ENCODE measurements at regions not wholly inside any gene's neighbourhood (a gene's known extent, or its start where the extent isn't known, plus 50 kb on each side); places are given as distances from the start of the nearest gene placed in this dataset.

DNA sequence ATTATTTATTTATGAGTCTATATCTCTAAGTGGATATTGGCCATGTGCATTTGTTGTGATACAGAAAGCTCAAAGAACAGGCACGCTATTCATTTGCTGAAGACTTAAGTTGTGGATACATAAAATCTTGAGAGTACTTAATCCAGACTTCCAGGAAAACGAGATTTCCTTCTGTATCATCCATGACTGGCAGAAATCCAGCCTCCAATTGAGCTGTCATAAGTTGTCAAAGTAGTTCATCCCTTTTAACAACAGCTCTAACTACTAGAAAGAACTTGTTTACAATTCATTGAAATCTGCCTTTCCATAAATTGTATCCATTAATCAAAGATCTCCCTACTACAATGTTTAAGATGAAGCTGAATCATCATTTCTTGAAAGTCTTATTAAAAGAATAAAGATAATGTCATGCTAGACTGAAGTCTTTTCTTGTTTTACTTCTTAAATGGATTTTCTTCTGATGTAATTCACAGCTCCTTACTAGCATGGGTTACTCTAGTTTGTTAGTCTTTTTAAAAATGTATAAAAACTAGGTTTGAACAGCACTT, 447.3 kb upstream of the CITED2 start:
- Histone ChIP-seq H3K4me1 (ENCODE audit: insufficient read depth, insufficient read length) (no peaks in the 10 kb centered on the region), H3K9ac (ENCODE audit: insufficient read length, low read depth) (no peak overlapping the region), H3K4me3 (ENCODE audit: insufficient read length, low read depth) (no peak overlapping the region), H3K27me3 (ENCODE audit: insufficient read depth, insufficient read length) (no peaks in the 10 kb centered on the region), H3K36me3 (ENCODE audit: insufficient read depth, insufficient read length, low read length) (no peaks in the 10 kb centered on the region), H3K9me3 (ENCODE audit: insufficient read depth, low read length) (no peaks in the 10 kb centered on the region)
- no peak for DNase-seq (ENCODE audit: low read depth, low spot score)
- no peak for TF ChIP-seq YY1 (IDR thresholded peaks at IDR 0.05; ENCODE audit: insufficient read depth, insufficient read length)
- no peak for TF ChIP-seq SUZ12 (IDR thresholded peaks at IDR 0.05; ENCODE audit: extremely low read depth, insufficient read depth, insufficient read length)
- TF ChIP-seq ZNF274 (IDR thresholded peaks at IDR 0.05; ENCODE audit: low read depth, low read length), result no peak

DNA sequence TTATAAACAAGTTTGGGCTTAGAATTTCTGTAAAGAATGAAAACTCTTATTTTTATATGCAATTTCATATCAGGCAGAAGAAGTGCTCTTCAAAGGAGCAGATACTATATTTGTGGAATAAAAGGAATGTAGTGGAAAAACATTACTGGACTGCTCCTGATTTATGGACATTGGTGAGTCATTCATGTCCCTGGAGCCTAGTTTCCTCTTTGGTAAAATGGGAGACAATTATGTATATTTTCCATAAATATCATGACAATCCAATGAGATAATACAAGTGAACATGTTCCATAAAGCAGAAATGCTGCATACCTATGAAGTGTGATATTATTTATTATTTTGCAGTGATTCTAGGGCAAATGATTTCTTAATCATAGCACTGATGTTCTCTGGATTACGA, 445.8 kb upstream of the CITED2 start:
- H3K27me3 ChIP-seq (ENCODE audit: insufficient read depth, insufficient read length), result no peaks in the 10 kb centered on the region
- H3K36me3 ChIP-seq (ENCODE audit: insufficient read depth, insufficient read length, low read length), result no peaks in the 10 kb centered on the region
- no peak overlapping the region for H3K4me3 ChIP-seq (ENCODE audit: insufficient read length, low read depth)
- H3K9me3 ChIP-seq (ENCODE audit: insufficient read depth, low read length), result no peaks in the 10 kb centered on the region
- DNase-seq (ENCODE audit: low read depth, low spot score), result no peak
- TF ChIP-seq SUZ12 (IDR thresholded peaks at IDR 0.05; ENCODE audit: extremely low read depth, insufficient read depth, insufficient read length) (no peak), ZNF274 (IDR thresholded peaks at IDR 0.05; ENCODE audit: low read depth, low read length) (no peak), YY1 (IDR thresholded peaks at IDR 0.05; ENCODE audit: insufficient read depth, insufficient read length) (no peak)
- no peaks in the 10 kb centered on the region for H3K4me1 ChIP-seq (ENCODE audit: insufficient read depth, insufficient read length)
- no peak overlapping the region for H3K9ac ChIP-seq (ENCODE audit: insufficient read length, low read depth)

DNA sequence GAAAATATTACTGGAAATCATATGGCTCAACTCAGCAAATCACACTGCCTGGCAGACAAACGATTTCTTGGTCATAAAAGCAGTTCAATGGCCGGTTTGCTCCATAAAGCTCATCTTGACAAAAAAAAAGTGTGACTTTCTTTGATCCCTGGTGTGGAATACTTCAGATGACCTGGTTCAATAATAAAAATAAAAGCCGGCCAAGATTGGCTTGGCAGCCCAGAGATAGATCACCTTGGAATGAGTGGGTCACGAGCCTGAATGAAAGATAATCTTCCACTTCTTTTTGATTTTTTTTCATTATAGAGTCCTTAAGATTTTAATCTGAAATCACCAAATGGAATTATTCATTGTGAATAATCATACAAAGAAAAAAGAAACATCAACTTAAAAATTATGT, 445.3 kb upstream of the CITED2 start:
- Histone ChIP-seq H3K27me3 (ENCODE audit: insufficient read depth, insufficient read length) (no peaks in the 10 kb centered on the region), H3K36me3 (ENCODE audit: insufficient read depth, insufficient read length, low read length) (no peaks in the 10 kb centered on the region), H3K4me3 (ENCODE audit: insufficient read length, low read depth) (no peak overlapping the region), H3K9me3 (ENCODE audit: insufficient read depth, low read length) (no peaks in the 10 kb centered on the region), H3K9ac (ENCODE audit: insufficient read length, low read depth) (no peak overlapping the region), H3K4me1 (ENCODE audit: insufficient read depth, insufficient read length) (no peaks in the 10 kb centered on the region)
- TF ChIP-seq ZNF274 (IDR thresholded peaks at IDR 0.05; ENCODE audit: low read depth, low read length) (no peak), YY1 (IDR thresholded peaks at IDR 0.05; ENCODE audit: insufficient read depth, insufficient read length) (no peak), SUZ12 (IDR thresholded peaks at IDR 0.05; ENCODE audit: extremely low read depth, insufficient read depth, insufficient read length) (no peak)
- DNase-seq (ENCODE audit: low read depth, low spot score), result no peak

DNA sequence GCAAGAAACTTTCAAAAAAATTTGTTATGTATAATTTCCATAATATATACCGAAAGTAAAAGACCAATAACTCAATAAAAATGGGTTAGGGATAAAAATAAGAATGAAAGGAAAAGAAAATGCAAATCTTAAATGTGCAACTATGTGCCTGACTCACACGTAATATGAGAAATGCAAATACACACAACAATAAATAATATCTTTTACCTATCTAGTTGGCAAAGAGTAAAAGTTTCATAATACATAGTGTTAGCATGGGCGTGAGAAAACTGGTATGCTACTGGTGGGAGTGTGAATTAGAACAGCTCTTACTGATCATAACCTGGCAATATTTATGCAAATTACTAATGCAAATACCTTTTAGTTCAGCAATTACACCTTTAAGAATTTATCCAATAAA, 438.5 kb upstream of the CITED2 start:
- Histone ChIP-seq H3K4me1 (ENCODE audit: insufficient read depth, insufficient read length) (no peaks in the 10 kb centered on the region), H3K36me3 (ENCODE audit: insufficient read depth, insufficient read length, low read length) (no peaks in the 10 kb centered on the region), H3K4me3 (ENCODE audit: insufficient read length, low read depth) (no peak overlapping the region), H3K27me3 (ENCODE audit: insufficient read depth, insufficient read length) (no peaks in the 10 kb centered on the region), H3K9me3 (ENCODE audit: insufficient read depth, low read length) (no peaks in the 10 kb centered on the region), H3K9ac (ENCODE audit: insufficient read length, low read depth) (no peak overlapping the region)
- no peak for DNase-seq (ENCODE audit: low read depth, low spot score)
- TF ChIP-seq SUZ12 (IDR thresholded peaks at IDR 0.05; ENCODE audit: extremely low read depth, insufficient read depth, insufficient read length) (no peak), YY1 (IDR thresholded peaks at IDR 0.05; ENCODE audit: insufficient read depth, insufficient read length) (no peak), ZNF274 (IDR thresholded peaks at IDR 0.05; ENCODE audit: low read depth, low read length) (no peak)

DNA sequence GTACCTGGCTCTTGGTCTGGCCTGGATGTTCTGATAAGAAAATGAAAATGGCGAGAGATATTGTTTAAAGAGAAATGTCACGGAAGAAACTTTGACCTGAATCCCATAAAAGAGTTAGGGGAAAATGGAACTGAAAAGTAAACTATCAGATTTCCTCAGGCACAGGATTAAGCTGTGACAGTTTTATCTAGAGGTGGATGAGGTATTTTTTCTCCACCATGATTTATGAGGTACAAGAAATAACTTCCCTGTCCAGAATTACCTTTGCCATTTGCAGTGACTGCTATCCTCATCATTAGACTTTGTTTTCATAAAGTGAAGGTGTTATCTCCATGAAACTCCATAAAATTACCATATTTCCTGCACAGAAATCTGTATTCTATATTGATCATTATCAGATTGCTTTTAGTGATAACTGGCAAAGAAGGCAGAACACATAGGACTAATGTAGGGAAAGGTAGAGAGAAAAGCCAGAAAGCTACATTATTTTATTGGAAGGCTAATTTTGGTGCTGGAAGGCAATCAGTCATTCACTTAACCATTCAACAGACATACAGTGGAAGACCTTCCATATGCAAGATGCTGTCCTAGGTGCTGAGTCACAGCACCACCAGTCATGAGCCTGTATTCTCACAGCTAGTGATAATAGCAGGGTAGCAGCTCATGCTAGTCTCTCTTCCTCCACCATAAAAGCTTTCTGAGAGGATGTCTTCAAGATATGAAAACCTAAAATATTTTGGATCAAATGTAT, 427.3 kb upstream of the CITED2 start:
- TF ChIP-seq SUZ12 (IDR thresholded peaks at IDR 0.05; ENCODE audit: extremely low read depth, insufficient read depth, insufficient read length) (no peak), ZNF274 (IDR thresholded peaks at IDR 0.05; ENCODE audit: low read depth, low read length) (no peak), YY1 (IDR thresholded peaks at IDR 0.05; ENCODE audit: insufficient read depth, insufficient read length) (no peak)
- Histone ChIP-seq H3K36me3 (ENCODE audit: insufficient read depth, insufficient read length, low read length) (no peaks in the 10 kb centered on the region), H3K9ac (ENCODE audit: insufficient read length, low read depth) (no peak overlapping the region), H3K9me3 (ENCODE audit: insufficient read depth, low read length) (peaks cover 12% of the 10 kb centered on the region; the same call in 1 of the 2 replicates), H3K4me1 (ENCODE audit: insufficient read depth, insufficient read length) (no peaks in the 10 kb centered on the region), H3K4me3 (ENCODE audit: insufficient read length, low read depth) (no peak overlapping the region), H3K27me3 (ENCODE audit: insufficient read depth, insufficient read length) (no peaks in the 10 kb centered on the region)
- no peak for DNase-seq (ENCODE audit: low read depth, low spot score)

DNA sequence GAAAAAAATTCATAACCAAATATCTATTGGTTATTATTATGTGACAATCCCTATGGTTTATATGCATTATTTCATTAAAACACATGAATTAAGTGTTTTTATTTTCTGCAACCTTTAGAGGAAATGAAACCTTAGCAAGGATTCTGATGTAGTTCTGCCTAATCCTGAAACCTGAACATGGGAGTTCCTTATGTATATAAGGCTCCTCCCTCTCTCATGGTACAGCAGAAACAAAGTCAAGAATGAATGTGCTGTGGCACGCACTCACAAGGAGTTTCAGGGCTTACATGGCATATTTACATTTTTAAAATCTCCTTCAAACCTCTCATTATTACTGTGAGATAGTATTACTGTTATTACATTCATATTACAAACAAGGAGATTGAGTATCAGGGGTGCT, 426.4 kb upstream of the CITED2 start:
- no peak for DNase-seq (ENCODE audit: low read depth, low spot score)
- no peak overlapping the region for H3K9ac ChIP-seq (ENCODE audit: insufficient read length, low read depth)
- H3K9me3 ChIP-seq (ENCODE audit: insufficient read depth, low read length), result peaks cover 12% of the 10 kb centered on the region; the same call in 1 of the 2 replicates
- TF ChIP-seq SUZ12 (IDR thresholded peaks at IDR 0.05; ENCODE audit: extremely low read depth, insufficient read depth, insufficient read length), result no peak
- no peak for TF ChIP-seq YY1 (IDR thresholded peaks at IDR 0.05; ENCODE audit: insufficient read depth, insufficient read length)
- no peak for TF ChIP-seq ZNF274 (IDR thresholded peaks at IDR 0.05; ENCODE audit: low read depth, low read length)
- no peak overlapping the region for H3K4me3 ChIP-seq (ENCODE audit: insufficient read length, low read depth)
- no peaks in the 10 kb centered on the region for H3K36me3 ChIP-seq (ENCODE audit: insufficient read depth, insufficient read length, low read length)
- H3K4me1 ChIP-seq (ENCODE audit: insufficient read depth, insufficient read length), result no peaks in the 10 kb centered on the region
- no peaks in the 10 kb centered on the region for H3K27me3 ChIP-seq (ENCODE audit: insufficient read depth, insufficient read length)

DNA sequence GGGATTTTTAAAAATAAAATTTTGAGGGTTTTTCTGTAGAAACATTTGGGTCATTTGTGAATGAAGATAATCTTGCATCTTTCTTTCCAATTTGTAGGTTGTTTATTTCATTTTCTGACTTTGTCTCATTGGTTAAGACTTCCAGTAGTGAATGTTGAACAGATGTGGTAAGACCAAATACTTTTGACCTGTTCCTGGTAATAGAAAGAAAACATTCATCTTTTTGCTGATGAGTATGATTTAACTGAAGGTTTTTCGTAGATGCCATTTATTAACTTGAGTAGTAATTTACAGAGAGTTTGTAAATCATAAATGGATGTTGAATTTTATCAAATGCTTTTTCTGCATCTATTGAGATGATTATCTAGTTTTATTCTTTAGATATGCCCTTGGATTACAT, 416.1 kb upstream of the CITED2 start:
- no peaks in the 10 kb centered on the region for H3K4me1 ChIP-seq (ENCODE audit: insufficient read depth, insufficient read length)
- H3K27me3 ChIP-seq (ENCODE audit: insufficient read depth, insufficient read length), result no peaks in the 10 kb centered on the region
- no peak overlapping the region for H3K4me3 ChIP-seq (ENCODE audit: insufficient read length, low read depth)
- H3K36me3 ChIP-seq (ENCODE audit: insufficient read depth, insufficient read length, low read length), result no peaks in the 10 kb centered on the region
- no peak overlapping the region for H3K9ac ChIP-seq (ENCODE audit: insufficient read length, low read depth)
- no peak for DNase-seq (ENCODE audit: low read depth, low spot score)
- H3K9me3 ChIP-seq (ENCODE audit: insufficient read depth, low read length), result no peaks in the 10 kb centered on the region; the same call in 1 of the 2 replicates
- TF ChIP-seq YY1 (IDR thresholded peaks at IDR 0.05; ENCODE audit: insufficient read depth, insufficient read length), result no peak
